ENCODE measurements at regions not wholly inside any gene's neighbourhood (a gene's known extent, or its start where the extent isn't known, plus 50 kb on each side); places are given as distances from the start of the nearest gene placed in this dataset.

GRCh38 chr12:105912882-105913678, 225.7 kb downstream of the NUAK1 start:
- WGBS, 2 donors = 90 to 91% methylated on average over 9 of the region's 9 CpGs
- no peaks in the 10 kb centered on the region for H3K27me3 ChIP-seq
- no peak overlapping the region for H3K27ac ChIP-seq
- DNase-seq (no peak), ATAC-seq (no peak)
- H3K36me3 ChIP-seq = no peaks in the 10 kb centered on the region
- no peak overlapping the region for H3K4me3 ChIP-seq
- TF ChIP-seq CTCF (IDR thresholded peaks at IDR 0.05) = no peak
- intact Hi-C loops (cut with DNase I) = no loop called here
- H3K9me3 ChIP-seq = peaks cover 0 to 7% (median 0%) of the 10 kb centered on the region in 11 donors
- H3K4me1 ChIP-seq = no peaks in the 10 kb centered on the region

- Histone ChIP-seq H3K9me3 (peaks cover 0 to 7% (median 0%) of the 10 kb centered on the region in 11 donors), H3K4me3 (no peak overlapping the region), H3K27ac (no peak overlapping the region), H3K36me3 (no peaks in the 10 kb centered on the region), H3K4me1 (peaks cover 0 to 14% (median 4%) of the 10 kb centered on the region in 9 donors), H3K27me3 (no peaks in the 10 kb centered on the region)
- no peak for TF ChIP-seq CTCF (IDR thresholded peaks at IDR 0.05)
- intact Hi-C loops (cut with DNase I) = no loop called here
- 88 to 92% methylated on average over 3 of the region's 3 CpGs for WGBS, 2 donors
- no peak for DNase-seq
- ATAC-seq = no peak
Observed at GRCh38 chr12:105915997-105916759, 222.6 kb downstream of the NUAK1 start.

GRCh38 chr12:105916760-105917039, 222.1 kb downstream of the NUAK1 start:
- ATAC-seq = no peak
- intact Hi-C loops (cut with DNase I) = no loop called here
- no peak overlapping the region for H3K27ac ChIP-seq

More at GRCh38 chr12:105916760-105917039, 222.1 kb downstream of the NUAK1 start:
- H3K27me3 ChIP-seq = no peaks in the 10 kb centered on the region
- peaks cover 0 to 18% (median 4%) of the 10 kb centered on the region in 9 donors for H3K4me1 ChIP-seq
- H3K4me3 ChIP-seq = no peak overlapping the region
- no peaks in the 10 kb centered on the region for H3K36me3 ChIP-seq
- H3K9me3 ChIP-seq = peaks cover 0 to 7% (median 0%) of the 10 kb centered on the region in 11 donors
- DNase-seq = no peak
- no peak for TF ChIP-seq CTCF (IDR thresholded peaks at IDR 0.05)

Measured in heart right ventricle (tissue), 16 donors.